Transverse colon (tissue), 3 donors: ENCODE measurements at regions not wholly inside any gene's neighbourhood (a gene's known extent, or its start where the extent isn't known, plus 50 kb on each side); places are given as distances from the start of the nearest gene placed in this dataset.

ENCODE experiments used
- EP300 ChIP-seq: sonication (generic); formaldehyde crosslinking; IDR thresholded peaks from one replicate; pipeline ENCODE4 v1.6.1; 2017; ENCODE audit warnings: antibody characterized with exemption, low read depth
- POLR2A ChIP-seq: fragments of 450-650 bp; IDR thresholded peaks from one replicate; pipeline ENCODE4 v1.6.1; 2016; ENCODE audit warnings: antibody characterized with exemption, mild to moderate bottlenecking, moderate library complexity
- TF ChIP-seq, protein P1 (sequence below), 5 experiments: fragments of 200-600 bp in 3 of 5; fragments of 450-650 bp in 2 of 5; sonication (generic) in 3 of 5; IDR thresholded peaks; 1 replicate in 2 of 5; 2 replicates in 3 of 5; pipeline ENCODE4 v1.5.1; 2016 to 2017; ENCODE audit warnings: antibody characterized with exemption in 5 of 5, inconsistent platforms in 3 of 5, mild to moderate bottlenecking in 2 of 5, moderate library complexity in 1 of 5

- no peak for TF ChIP-seq EP300
- TF ChIP-seq, protein P1, sequence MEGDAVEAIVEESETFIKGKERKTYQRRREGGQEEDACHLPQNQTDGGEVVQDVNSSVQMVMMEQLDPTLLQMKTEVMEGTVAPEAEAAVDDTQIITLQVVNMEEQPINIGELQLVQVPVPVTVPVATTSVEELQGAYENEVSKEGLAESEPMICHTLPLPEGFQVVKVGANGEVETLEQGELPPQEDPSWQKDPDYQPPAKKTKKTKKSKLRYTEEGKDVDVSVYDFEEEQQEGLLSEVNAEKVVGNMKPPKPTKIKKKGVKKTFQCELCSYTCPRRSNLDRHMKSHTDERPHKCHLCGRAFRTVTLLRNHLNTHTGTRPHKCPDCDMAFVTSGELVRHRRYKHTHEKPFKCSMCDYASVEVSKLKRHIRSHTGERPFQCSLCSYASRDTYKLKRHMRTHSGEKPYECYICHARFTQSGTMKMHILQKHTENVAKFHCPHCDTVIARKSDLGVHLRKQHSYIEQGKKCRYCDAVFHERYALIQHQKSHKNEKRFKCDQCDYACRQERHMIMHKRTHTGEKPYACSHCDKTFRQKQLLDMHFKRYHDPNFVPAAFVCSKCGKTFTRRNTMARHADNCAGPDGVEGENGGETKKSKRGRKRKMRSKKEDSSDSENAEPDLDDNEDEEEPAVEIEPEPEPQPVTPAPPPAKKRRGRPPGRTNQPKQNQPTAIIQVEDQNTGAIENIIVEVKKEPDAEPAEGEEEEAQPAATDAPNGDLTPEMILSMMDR (IDR thresholded peaks at IDR 0.05) = no peak
- TF ChIP-seq POLR2A = no peak
Measured at GRCh38 chr12:92389466-92389865, 243.8 kb upstream of the BTG1 start.
